Stimulated activated CD8-positive, alpha-beta memory T cell treated with anti-CD3 and anti-CD28 coated beads, Interleukin-4, amount 100 ng/mL, for 48 hours (primary cell): ENCODE measurements at regions not wholly inside any gene's neighbourhood (a gene's known extent, or its start where the extent isn't known, plus 50 kb on each side); places are given as distances from the start of the nearest gene placed in this dataset.

Experiments used
- DNase-seq: peaks from one replicate; pipeline ENCODE4 v3.0.0-alpha.2; 2020

DNA sequence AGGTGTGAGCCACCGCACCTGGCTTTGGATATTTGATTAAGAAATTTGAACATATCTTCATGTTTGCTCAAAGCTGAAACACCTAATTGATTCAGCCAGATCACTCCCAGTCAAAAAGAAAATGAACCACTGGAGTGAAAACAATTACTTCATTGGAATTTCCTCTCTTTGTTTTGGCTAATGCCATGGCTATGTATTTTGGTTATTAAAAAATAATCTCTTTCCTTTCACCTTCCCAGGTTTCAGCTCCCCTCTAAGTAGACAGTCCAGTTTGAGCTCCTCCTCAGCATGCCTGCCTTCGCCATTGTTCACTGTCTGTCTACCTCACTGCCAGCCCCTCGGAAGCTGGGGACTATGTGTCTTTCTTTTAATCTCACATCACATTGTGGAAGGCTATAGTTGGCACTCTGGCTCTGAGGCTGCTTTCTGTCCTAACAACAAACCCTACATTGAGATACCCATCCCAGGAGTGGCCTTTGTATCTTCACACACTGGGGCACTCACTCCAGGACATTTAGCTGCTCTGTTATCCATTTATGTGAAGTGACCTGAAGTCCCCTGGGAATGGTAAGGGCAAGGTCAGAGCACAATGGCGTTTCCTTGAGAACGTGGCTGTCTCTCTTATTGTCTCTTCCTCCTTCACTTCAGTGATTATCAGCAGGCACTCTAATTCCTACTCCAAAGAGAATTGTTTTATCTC lies 764.0 kb upstream of the CITED2 start:
- DNase-seq = no peak

DNA sequence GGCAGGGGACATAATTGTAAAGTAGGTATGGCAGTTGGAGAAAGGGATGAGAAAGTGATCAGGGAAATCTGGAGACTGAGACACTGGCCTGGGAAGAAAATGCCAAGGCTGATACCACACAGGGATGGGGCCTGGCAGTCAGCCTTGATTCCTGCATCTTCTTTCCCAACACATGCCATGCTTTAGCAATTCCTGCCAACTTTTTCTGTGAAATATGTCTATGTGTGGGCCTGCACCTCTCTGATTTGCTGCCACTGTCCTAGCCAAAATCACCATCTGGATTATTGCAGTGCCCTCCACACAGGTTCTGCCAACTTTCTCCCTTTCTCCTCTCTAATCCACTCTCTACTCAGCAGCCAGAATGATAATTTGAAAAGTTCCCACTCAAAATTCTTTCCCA lies 759.8 kb upstream of the CITED2 start:
- no peak for DNase-seq

DNA sequence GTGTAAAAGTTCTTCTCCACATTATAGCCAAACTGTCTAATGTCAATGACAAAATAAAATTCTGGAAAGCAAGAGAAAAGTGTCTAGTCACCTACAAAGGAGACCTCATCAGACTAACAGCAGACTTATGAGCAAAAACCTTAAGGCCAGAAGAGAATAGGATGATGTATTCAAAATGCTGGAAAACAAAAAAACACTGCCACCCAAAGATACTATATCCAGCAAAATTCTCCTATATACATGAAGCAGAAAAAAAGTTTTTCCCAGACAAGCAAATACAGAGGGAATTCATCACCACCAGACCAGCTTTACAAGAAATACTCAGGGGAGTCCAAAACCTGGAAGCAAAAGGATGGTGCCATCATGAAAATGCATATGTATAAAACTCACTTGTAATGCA lies 755.6 kb upstream of the CITED2 start:
- DNase-seq = no peak

DNA sequence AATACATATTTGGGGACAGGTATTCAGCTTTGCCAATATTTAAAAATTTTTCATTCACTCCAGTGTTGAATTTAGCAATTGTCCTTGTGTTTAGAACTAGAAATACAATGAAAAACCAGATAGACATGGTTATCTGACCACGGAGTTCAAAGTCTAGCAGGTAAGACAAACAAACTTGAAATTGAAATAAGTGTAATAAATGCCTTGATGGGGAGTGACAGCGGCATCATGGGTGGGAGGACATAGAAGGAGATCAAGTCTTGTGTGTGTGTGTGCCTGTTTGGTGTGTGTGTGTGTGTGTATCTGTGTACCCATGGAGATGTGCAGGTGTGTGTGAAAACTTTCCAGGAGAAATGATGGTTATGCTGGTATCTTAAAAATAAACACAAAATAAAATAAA lies 750.0 kb upstream of the CITED2 start:
- no peak for DNase-seq

DNA sequence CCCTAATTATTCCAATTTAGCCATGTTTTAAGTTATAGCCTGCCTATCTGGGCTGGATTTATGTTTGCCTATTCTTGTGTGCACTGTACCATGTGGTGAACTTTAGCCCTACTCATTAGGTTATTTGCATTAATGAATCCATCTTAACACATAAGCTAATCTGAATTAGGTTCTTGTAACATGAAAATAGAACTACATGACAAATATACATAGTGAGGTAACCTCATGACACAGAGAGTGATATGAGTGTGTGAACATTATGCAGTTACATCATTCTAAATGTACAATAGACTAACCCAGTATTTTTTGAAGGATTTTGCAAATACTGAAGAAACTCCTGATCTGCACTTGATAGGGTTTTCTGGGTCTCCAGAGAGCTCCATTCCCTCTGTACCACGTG lies 733.7 kb upstream of the CITED2 start:
- no peak for DNase-seq

DNA sequence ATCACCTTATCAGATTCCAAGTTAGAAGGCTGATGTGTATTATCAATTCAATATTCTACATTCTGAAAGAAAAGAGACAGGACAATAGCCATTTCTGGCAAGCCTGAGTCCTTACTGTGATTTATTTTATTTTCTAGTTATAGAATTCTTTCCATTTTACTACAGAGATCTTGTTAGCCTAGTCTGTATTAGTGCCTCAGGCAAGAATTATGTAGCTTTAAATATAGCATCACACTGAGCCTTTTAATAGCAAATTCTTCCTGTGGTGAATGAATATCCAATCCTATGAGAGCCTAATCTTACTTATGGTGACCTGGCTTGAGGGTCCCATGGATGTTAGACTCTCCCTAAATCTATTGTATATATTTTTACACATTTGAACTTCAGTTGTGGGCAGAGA lies 732.8 kb upstream of the CITED2 start:
- no peak for DNase-seq

DNA sequence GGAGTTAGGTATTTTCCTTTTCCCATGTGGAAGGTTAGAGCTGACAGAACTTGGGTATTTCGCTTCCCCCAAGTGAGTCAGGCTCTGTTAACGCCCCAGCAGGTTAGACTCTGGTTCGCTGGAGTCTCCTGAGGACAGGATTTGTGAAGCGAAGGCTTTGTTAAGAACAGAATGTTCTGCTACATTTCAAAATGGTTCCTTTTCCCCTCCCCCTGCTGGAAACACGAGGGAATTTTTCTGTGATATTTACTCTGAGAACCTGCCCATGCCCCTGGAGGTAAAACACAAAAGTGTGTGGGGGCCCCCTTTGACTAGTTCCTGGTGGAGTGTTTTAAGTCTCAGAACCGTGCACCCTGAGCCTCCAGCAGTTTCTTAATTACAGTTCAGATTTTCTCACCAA lies 731.4 kb upstream of the CITED2 start:
- no peak for DNase-seq

DNA sequence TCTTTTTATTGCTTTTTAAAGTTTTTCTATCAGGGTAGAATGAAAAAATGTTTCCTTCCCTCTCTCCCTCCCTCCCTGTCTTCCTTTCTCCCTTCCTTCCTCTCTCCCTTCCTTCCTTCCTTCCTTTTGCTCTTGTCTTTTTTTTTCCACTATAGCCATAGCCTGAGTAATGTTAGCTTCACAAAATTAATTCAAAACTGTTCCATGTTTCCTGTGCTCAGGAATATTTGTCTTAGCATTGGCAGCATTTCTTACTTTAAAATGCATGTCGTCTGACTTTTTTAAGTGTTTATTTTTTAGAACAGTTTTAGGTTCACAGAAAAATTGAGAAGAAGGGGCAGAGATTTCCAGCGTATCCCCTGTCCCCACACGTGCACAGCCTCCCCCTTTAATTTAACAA lies 730.8 kb upstream of the CITED2 start:
- no peak for DNase-seq

DNA sequence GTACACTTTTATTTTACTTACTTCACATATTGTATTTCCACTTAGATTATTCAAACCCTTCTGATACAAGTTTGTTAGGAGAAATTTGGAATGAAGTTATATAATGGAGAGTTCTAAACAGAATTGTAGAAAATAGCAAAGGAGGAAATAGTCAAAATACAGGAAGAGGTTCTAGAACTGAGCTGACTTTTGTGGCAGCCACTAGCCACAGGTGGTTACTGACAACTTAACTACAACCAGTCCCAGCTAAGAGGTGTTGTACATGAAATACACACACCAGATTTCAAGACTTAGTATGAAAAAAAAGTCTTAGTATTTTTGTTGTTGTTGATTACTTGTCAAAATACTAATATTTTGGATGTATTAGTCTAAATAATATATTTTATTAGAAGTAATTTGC lies 727.4 kb upstream of the CITED2 start:
- no peak for DNase-seq

DNA sequence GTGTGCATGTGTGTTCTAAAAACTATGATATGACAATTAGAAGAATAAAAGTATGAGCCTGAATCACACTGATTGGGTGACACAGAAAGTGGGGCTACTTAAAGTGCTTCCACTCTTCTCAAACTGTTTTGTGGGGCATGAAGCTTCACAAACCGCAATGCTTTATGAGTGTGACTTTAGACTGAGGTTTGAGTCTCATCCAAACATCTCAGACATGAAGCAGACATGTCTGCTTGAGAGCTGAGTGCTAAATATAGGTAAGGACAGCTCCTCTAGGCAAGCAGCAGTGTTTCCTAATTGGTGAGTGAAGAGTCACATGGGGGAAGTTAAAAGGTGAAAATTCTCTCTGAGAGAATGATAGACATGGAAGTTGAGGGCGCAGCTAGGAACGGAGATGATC lies 726.9 kb upstream of the CITED2 start:
- DNase-seq = no peak

DNA sequence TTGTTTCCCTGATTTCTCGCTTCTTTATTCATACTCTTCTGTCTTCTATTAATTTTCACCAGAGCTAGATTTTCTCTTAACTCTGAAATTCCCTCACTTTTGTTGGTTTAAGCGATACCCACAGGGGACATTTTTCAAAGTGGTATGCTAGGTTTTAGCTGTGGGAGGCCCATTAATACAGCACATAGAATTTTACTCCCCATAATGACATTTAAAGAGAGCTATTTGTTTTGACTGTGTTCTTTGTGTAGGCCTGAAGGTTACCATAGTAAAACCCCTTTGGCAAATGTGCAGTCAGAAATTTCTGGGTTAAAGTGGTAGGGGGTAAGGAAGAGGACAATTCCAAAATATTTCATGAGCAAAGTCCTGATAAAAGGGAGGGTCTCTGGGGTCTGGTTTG lies 721.1 kb upstream of the CITED2 start:
- DNase-seq = no peak

DNA sequence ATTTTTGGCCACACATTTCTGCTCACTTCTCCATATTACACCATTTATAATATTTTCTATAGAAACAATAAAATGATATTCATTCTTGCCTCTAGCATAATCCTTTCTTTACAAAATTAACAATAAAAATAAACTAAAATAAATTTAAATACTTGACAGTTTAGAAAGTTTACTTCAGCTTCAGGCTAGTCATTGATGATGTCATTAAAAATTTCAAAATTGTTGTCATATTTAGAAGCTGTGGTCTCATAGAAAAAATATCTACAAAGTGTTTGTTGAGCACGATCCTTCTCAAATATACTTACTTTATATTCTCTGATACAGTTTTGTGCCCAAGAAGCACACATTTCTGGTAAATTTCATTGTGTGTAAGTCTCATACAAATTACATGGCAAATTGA lies 717.4 kb upstream of the CITED2 start:
- no peak for DNase-seq

DNA sequence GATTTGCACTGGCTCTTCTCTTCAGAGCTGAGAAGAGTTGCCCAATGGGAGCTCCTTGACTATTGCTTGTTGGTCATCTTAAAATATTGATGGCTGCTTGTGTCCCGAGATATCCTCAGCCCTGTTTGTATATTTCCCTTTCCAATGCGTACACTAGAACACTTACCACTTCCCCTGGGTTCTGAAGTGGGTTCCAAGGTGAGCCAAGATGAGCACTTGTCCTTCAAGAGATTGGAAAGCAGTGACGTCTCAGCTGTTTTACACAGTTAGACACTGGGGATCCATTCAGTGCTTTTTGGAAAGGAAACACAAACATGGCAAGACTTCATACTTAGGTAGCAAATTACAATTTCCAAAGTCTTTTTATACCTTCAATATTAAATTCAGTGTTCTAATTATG lies 716.4 kb upstream of the CITED2 start:
- no peak for DNase-seq

DNA sequence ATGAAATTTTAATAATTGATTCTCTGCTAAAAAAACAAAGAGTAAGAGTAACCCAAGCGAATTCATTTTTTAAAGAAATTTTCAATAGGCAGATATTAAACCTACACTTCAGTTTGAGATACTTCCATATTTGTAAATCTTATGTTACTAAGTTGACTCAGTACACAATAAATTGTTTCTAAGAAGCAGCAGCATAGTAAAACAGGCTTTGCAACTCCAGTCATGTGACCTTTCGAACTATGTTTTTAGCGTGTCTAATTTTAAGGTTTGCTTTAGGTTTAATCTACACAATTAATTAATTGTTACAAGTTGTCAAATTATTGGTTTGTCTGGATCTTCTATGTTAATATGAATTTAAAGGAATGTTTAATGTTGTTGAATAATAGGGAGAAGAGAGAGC lies 708.9 kb upstream of the CITED2 start:
- no peak for DNase-seq

DNA sequence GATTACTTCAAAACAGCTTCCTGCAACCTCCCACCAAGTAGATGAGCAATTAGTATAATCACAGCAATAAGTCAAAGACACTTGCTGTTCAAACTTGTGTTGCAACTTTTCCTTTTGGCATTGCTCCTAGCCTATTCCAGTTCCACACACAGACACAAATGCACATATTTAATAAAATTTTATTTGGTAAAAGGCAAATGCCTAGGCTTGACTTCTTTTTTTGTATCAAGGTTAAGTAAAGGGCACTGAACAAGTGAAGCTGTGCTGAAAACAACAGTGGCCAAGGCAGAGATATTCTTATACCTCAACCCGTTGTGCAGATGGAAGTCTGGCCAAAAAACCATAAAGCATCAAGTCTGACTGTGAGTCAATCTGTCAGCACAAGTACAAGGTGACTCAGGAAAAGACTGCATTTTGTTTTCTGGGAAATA lies 708.4 kb upstream of the CITED2 start:
- DNase-seq = no peak

DNA sequence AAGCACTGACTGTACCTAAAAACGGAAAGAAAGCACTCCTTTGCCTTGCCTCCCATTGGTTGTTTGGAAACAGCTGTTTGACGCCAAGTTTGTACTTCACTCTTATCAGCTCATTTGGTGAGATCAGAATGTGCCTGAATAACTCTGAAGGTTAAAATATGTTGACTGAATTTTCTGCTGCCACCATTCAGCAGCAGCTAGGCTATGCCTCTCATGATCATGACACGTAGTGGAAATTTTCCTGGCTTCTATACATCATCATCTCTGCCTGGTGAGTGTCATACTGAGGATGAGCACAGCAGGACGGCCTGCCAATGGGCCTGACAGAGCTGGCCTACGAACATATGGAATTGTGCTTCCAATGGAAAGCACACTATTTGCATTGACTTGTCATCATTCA lies 704.9 kb upstream of the CITED2 start:
- no peak for DNase-seq

DNA sequence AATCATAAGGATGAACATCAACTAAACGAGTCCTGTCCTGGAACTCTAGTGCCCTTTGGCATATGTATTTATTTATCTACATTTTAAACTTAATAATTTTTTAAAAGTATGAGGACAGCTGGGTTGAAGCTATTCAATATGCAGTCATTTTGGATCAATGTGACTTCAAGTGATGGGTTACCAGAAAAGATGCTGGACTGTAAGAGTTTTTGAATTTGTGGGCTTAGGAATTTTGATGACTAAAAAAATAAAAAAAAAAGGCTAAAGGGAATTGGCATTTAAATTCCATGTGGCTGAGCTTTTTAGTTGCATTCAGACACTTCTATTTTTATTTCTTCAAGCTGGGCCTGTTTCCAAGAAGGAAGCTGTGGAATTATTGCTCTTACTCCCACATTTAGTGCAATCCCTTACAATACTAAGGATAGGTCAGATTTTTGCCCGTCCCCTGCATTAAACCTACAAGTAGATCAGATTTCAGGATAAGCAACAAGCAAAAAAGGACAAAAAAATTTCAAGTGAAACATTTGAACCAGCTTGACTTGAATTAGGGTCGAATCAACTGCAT lies 704.2 kb upstream of the CITED2 start:
- DNase-seq = no peak

DNA sequence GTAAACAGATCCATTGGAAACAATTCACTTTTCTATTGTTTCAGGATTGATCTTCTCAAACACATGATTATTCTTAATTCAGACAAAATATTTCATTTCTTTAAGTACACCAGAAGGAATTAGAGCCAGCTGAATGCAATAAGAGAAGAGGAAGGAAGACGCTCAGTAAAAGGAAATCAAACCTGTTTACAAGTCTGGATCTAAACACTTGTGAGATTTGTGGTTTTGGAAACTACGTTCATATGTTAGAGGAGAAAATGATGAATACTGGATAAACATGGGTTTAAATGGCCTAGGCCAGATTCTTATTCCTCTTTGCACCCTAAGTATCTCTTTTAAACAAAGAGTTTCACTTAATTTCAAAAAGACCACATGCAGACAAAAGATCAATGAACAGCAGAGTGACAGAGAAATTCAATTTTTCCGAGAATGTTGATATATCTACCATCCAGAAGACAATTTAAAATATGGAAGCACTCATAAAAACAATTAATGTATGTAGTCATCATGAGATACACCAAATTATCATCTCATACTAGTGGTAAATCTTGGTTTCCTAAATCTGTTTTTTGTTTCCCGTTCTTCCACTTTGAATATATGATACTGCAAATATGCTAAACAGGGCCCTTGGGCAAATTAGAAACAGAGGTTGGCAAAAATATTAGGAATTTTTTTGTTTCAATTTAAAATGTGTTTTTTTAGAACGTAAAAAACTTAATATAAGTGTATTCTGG lies 703.5 kb upstream of the CITED2 start:
- no peak for DNase-seq

DNA sequence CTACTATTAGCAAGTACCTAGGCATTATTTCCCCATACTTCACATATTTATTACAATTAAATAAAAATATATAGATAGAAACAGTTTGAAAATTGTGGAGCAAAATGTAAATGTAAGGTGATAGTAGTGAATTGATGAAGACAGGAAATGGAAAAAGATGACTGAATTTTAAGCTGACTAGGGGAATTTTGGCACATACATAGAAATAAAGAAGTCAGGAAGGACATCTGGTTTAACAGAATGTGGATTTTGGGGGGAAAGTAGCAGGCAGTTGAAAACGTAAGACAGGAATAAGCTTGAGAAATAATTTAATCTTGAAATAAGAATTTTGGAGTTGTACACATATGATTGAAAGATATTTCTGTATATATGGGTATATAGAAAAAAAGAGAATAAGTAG lies 701.7 kb upstream of the CITED2 start:
- no peak for DNase-seq

DNA sequence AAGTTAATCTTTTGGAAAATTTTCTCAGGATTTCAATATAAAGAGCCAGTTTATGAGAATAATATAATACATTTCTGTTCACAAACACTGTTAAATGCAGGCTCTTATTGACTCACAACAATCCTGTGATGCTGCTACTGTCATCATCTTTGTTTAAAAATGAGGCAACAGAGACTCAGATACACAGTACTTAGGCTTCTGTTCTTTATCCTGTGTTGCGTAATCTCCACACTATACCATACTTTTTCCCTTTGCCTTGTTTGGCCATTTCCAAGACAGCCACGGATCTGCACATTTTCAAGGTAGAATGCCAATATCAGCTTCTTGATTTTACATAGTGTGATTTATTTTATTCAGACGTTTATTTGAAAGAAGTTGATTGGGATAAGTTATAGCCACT lies 699.0 kb upstream of the CITED2 start:
- no peak for DNase-seq

DNA sequence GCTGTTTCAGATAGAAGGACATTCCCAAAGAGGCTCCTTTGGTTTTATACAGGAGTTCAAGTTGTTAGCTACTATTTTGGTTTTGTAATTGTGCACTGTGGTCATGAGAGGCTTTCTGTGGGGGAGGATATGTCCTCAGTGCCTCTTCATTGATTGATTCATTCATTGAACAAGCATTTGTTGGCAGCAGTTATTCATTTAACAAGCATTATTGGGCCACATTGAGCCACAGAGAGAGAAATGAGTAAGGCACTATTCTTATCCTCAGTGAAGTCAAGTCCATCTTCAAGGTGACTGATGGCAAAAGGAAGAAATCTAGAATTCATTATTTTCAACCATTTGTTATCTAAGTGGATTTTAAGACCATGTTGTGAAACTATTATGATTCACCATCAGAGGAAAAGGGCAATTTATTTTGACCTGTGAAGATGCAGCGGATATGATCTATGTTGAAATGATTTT lies 697.2 kb upstream of the CITED2 start:
- DNase-seq = no peak

DNA sequence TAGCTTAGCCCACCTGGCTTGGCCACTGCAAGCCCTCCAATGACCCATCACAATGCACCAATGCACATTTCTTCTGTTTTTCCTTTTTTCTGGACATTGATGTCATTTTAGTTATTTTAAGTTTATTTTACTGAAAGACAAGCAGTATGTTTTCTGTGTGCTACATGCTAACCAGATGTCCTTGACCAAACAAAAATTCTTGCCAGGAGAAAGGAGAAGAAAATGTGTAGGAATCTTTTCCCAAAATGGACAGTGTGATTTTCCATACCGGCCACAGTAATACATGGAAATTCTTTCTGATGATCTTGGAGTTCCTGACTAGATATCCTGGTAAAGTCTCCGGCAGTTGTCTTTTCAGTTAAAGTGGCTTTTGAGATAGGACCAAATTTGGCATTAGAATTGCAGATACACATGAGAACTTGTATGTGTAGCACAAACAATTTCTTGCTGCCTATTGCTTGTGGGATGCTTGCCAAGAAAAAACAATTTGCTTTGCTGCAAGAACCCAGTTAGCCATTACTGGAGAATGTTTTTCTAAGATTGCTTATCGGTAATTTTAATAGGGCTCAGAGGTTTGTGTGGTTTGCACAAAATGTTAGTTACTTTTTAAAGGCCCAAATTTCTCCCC lies 696.5 kb upstream of the CITED2 start:
- no peak for DNase-seq

DNA sequence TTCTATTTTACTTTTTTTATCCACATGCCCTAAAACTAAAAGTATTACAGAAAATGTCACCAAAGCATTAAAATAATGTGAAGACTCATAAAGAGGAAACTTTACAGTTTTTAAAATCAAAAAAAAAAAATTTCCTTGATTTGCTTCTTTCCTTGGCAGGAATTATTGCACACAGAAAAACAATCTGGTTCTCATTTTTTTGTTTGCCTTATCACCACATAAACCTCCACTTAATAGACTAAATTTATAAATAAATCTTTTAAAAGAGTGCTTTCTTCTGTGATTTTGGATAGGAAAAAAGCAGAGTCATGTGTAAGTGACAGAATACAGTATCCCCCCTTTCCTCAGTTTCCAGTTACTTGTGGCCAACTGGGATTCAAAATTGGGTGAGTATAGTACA lies 695.1 kb upstream of the CITED2 start:
- no peak for DNase-seq

DNA sequence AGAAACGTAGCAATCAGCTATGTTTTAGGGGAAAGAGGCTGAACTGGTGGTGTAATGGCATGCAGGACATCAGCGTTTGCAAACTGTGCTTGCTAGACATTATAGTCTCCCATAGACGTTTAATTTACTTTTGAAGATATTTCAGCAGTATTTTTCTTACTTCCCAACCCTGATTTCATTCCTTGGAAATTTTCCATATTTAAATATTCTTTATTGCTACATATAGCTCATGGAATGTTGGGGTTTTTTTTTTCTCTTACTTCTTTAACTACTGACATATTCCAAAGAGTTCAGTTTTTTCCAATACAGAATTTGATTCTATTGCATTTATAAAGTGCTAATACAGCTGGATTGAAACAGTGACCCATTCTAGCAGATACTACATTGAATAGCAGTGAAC lies 694.4 kb upstream of the CITED2 start:
- DNase-seq = no peak
